ENCODE measurements at regions not wholly inside any gene's neighbourhood (a gene's known extent, or its start where the extent isn't known, plus 50 kb on each side); places are given as distances from the start of the nearest gene placed in this dataset.

DNA sequence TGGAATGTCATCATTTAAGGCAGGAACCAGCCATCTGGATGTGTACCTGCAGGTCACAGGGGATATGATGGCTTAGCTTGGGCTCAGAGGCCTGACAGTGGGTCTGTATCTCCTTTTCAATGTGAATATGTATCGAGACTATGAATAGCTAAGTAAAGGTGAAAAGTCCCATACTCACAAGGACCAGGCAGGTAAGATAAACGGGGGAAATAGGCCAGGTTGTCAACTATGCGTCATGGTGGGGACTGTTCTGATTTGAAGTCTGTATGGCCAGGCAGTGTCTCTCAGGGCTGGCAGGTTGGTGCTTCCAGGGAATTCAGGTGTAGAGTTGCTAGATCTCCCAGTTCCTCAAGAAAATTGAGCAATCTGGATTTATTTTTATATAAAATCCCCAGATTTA lies 987.9 kb upstream of the WWC1 start:
- no peaks in the 10 kb centered on the region for H3K9me2 ChIP-seq (ENCODE audit: insufficient read depth)
- H3K9ac ChIP-seq = no peak overlapping the region
- H3K27ac ChIP-seq = no peak overlapping the region
- H3K27me3 ChIP-seq (replicated peaks; ENCODE audit: insufficient read depth) = peaks cover 22% of the 10 kb centered on the region
- no peaks in the 10 kb centered on the region for H3K36me3 ChIP-seq (ENCODE audit: low read depth)
- TF ChIP-seq EZH2 (IDR thresholded peaks at IDR 0.05; ENCODE audit: insufficient read depth, poor library complexity, severe bottlenecking) (no peak), EZH2phosphoT487 (IDR thresholded peaks at IDR 0.05; ENCODE audit: insufficient read depth, low read depth) (no peak)
- H3K4me1 ChIP-seq (ENCODE audit: insufficient read depth) = no peaks in the 10 kb centered on the region
- no peaks in the 10 kb centered on the region for H3F3A ChIP-seq (ENCODE audit: insufficient read depth)
- DNase-seq = no peak
- no peaks in the 10 kb centered on the region for H4K20me1 ChIP-seq (ENCODE audit: insufficient read depth)
- no peak overlapping the region for H3K4me2 ChIP-seq (ENCODE audit: unreplicated experiment)
- in situ Hi-C loops (cut with MboI) = no loop called here
- H2AFZ ChIP-seq = no peak overlapping the region
- WGBS, 2 experiments (ENCODE audit: low coverage in 1 of 2, low lambda C conversion rate in 2 of 2, missing lambda C conversion rate in 2 of 2) = 45 to 46% methylated on average over 3 of the region's 3 CpGs
- H3K79me2 ChIP-seq (ENCODE audit: insufficient read depth) = no peaks in the 10 kb centered on the region
- H3K4me3 ChIP-seq = no peak overlapping the region
- no peaks in the 10 kb centered on the region for H3K9me3 ChIP-seq (ENCODE audit: low read depth)

DNA sequence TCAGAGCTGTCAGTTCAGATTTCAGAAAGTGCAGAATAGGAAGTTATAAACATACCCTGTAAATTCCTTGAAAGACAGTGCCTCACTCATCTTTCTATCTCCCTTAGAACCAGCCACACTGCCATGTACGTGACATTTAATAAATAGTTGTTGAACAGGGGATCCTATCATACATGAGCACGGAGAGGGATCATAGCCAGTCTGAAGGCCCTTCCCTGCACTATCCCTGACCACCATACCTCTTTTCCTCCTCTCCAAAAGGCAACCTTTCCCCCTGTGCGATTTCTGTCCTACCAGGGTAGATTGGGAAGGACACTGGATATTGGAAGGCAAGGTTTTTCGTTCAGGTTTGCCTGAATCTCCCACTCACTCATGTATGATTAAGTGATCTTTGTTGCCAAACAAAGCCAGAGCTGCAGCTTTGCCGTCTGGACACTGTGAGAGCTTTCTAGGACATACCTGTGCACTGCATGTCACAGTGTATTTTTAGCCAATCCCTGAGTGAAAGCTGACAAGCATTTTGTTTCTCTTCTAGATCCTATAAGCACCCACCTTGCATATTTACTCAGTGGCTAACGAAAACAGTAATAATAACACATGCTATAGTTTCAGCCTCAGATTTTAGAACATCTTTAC lies 986.5 kb upstream of the WWC1 start:
- 16 to 25% methylated on average over 6 of the region's 6 CpGs for WGBS, 2 experiments (ENCODE audit: low coverage in 1 of 2, low lambda C conversion rate in 2 of 2, missing lambda C conversion rate in 2 of 2)
- no peak overlapping the region for H3K27ac ChIP-seq
- no peaks in the 10 kb centered on the region for H3F3A ChIP-seq (ENCODE audit: insufficient read depth)
- in situ Hi-C loops (cut with MboI) = no loop called here
- no peaks in the 10 kb centered on the region for H3K79me2 ChIP-seq (ENCODE audit: insufficient read depth)
- H2AFZ ChIP-seq = no peak overlapping the region
- no peaks in the 10 kb centered on the region for H3K4me1 ChIP-seq (ENCODE audit: insufficient read depth)
- no peak overlapping the region for H3K4me3 ChIP-seq
- no peaks in the 10 kb centered on the region for H3K9me2 ChIP-seq (ENCODE audit: insufficient read depth)
- H3K9ac ChIP-seq = no peak overlapping the region
- H3K27me3 ChIP-seq (replicated peaks; ENCODE audit: insufficient read depth) = peaks cover 29% of the 10 kb centered on the region
- DNase-seq = no peak
- H3K4me2 ChIP-seq (ENCODE audit: unreplicated experiment) = no peak overlapping the region
- no peaks in the 10 kb centered on the region for H4K20me1 ChIP-seq (ENCODE audit: insufficient read depth)
- no peaks in the 10 kb centered on the region for H3K9me3 ChIP-seq (ENCODE audit: low read depth)
- TF ChIP-seq EZH2phosphoT487 (IDR thresholded peaks at IDR 0.05; ENCODE audit: insufficient read depth, low read depth) = no peak
- no peak for TF ChIP-seq EZH2 (IDR thresholded peaks at IDR 0.05; ENCODE audit: insufficient read depth, poor library complexity, severe bottlenecking)
- no peaks in the 10 kb centered on the region for H3K36me3 ChIP-seq (ENCODE audit: low read depth)

DNA sequence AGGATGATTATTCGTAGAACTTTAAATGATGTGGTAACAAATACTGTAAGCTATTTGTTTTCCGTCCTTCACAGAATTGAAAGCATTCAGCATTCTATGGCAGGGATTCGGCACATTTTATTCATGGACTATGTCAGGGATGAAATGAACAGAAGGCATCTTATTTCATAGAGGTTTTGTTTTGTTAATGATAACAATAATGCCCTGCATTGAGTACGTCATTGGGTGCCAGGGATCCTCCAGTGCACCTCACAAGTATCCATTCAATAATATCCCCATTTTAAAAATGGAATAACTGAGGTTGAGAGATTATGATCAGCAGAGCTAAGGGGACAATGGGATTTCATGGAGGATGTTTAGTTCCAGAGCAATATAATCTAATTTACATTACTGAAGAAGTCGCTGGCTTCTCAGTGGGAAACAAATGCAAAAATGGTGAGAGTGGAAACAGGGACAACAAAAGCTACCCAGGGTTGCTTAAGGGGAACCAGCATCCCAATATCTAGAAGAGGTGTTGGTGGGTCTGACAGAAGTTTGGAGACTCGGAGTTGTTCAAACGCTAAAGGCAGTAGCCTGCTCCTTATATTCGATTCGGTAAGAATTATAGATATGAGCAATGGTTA lies 985.7 kb upstream of the WWC1 start:
- H3K4me3 ChIP-seq = no peak overlapping the region

DNA sequence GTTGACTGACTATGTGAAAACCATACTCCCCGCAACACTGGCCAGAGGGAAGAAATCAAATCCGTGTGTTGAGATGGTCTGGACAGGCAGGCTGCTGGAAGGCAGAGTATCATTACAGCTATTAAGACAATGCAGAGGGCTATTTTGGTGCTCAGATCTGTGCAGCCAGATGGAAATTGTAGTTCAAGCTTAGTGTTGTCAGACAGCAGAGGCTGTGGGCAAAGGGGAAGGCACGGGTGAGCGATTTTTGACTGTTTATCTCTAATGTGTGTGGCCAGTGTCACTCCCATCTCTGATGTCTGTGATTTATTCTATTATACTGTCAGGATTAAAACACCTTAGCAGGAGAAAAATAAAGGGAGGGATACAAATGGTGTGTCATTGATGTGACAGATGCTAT lies 984.4 kb upstream of the WWC1 start:
- no peaks in the 10 kb centered on the region for H3K4me1 ChIP-seq (ENCODE audit: insufficient read depth)
- in situ Hi-C loops (cut with MboI) = no loop called here
- H3K4me3 ChIP-seq = no peak overlapping the region
- H2AFZ ChIP-seq = no peak overlapping the region
- no peak overlapping the region for H3K27ac ChIP-seq
- no peaks in the 10 kb centered on the region for H4K20me1 ChIP-seq (ENCODE audit: insufficient read depth)
- WGBS, 2 experiments (ENCODE audit: low coverage in 1 of 2, low lambda C conversion rate in 2 of 2, missing lambda C conversion rate in 2 of 2) = 39 to 51% methylated on average over 4 of the region's 4 CpGs
- H3F3A ChIP-seq (ENCODE audit: insufficient read depth) = no peaks in the 10 kb centered on the region
- H3K9ac ChIP-seq = no peak overlapping the region
- H3K27me3 ChIP-seq (replicated peaks; ENCODE audit: insufficient read depth) = peaks cover 39% of the 10 kb centered on the region
- no peak for DNase-seq
- H3K36me3 ChIP-seq (ENCODE audit: low read depth) = no peaks in the 10 kb centered on the region
- no peaks in the 10 kb centered on the region for H3K79me2 ChIP-seq (ENCODE audit: insufficient read depth)
- H3K9me2 ChIP-seq (ENCODE audit: insufficient read depth) = no peaks in the 10 kb centered on the region
- no peaks in the 10 kb centered on the region for H3K9me3 ChIP-seq (ENCODE audit: low read depth)
- H3K4me2 ChIP-seq (ENCODE audit: unreplicated experiment) = no peak overlapping the region
- TF ChIP-seq EZH2phosphoT487 (IDR thresholded peaks at IDR 0.05; ENCODE audit: insufficient read depth, low read depth) = no peak
- TF ChIP-seq EZH2 (IDR thresholded peaks at IDR 0.05; ENCODE audit: insufficient read depth, poor library complexity, severe bottlenecking) = no peak

More for the DNA sequence above, 985.7 kb upstream of the WWC1 start:
- in situ Hi-C loops (cut with MboI) = no loop called here
- no peaks in the 10 kb centered on the region for H3K4me1 ChIP-seq (ENCODE audit: insufficient read depth)
- no peak overlapping the region for H3K9ac ChIP-seq
- H3K9me3 ChIP-seq (ENCODE audit: low read depth) = no peaks in the 10 kb centered on the region
- TF ChIP-seq EZH2 (IDR thresholded peaks at IDR 0.05; ENCODE audit: insufficient read depth, poor library complexity, severe bottlenecking) (no peak), EZH2phosphoT487 (IDR thresholded peaks at IDR 0.05; ENCODE audit: insufficient read depth, low read depth) (no peak)
- H3K79me2 ChIP-seq (ENCODE audit: insufficient read depth) = no peaks in the 10 kb centered on the region
- DNase-seq = no peak
- WGBS, 2 experiments (ENCODE audit: low coverage in 1 of 2, low lambda C conversion rate in 2 of 2, missing lambda C conversion rate in 2 of 2) = 57 to 58% methylated on average over 9 of the region's 9 CpGs
- no peaks in the 10 kb centered on the region for H3K36me3 ChIP-seq (ENCODE audit: low read depth)
- no peak overlapping the region for H3K27ac ChIP-seq
- no peaks in the 10 kb centered on the region for H4K20me1 ChIP-seq (ENCODE audit: insufficient read depth)
- H3K9me2 ChIP-seq (ENCODE audit: insufficient read depth) = no peaks in the 10 kb centered on the region
- H3F3A ChIP-seq (ENCODE audit: insufficient read depth) = no peaks in the 10 kb centered on the region
- no peak overlapping the region for H2AFZ ChIP-seq
- peaks cover 37% of the 10 kb centered on the region for H3K27me3 ChIP-seq (replicated peaks; ENCODE audit: insufficient read depth)
- H3K4me2 ChIP-seq (ENCODE audit: unreplicated experiment) = no peak overlapping the region
